ENCODE measurements at regions not wholly inside any gene's neighbourhood (a gene's known extent, or its start where the extent isn't known, plus 50 kb on each side); places are given as distances from the start of the nearest gene placed in this dataset.

GRCh38 chr13:80611310-80611709 lies 270.4 kb upstream of the SPRY2 start:
- Histone ChIP-seq H3K4me3 (no peak overlapping the region), H3K36me3 (ENCODE audit: insufficient read depth) (no peaks in the 10 kb centered on the region), H3K9me2 (ENCODE audit: insufficient read depth) (no peaks in the 10 kb centered on the region), H2AFZ (no peak overlapping the region), H3F3A (replicated peaks; ENCODE audit: low read depth) (no peaks in the 10 kb centered on the region), H3K27me3 (ENCODE audit: insufficient read depth) (no peaks in the 10 kb centered on the region), H3K4me2 (no peak overlapping the region), H3K79me2 (replicated peaks; ENCODE audit: insufficient read depth) (no peaks in the 10 kb centered on the region), H3K27ac (ENCODE audit: low read depth) (no peak overlapping the region), H3K4me1 (ENCODE audit: insufficient read depth) (no peaks in the 10 kb centered on the region), H4K20me1 (replicated peaks; ENCODE audit: insufficient read depth) (no peaks in the 10 kb centered on the region)
- Mint-ChIP-seq H3K4me1 (peaks cover 2% of the 10 kb centered on the region; the same call in 2 of the 3 replicates), H3K27ac (no peak overlapping the region), H3K36me3 (ENCODE audit: low read depth) (no peaks in the 10 kb centered on the region), H3K27me3 (ENCODE audit: insufficient read depth, low read depth, poor library complexity) (no peaks in the 10 kb centered on the region), H3K4me3 (no peak overlapping the region), H3K9me3 (no peaks in the 10 kb centered on the region)
- ATAC-seq (no peak), DNase-seq (ENCODE audit: low spot score) (no peak)
- TF ChIP-seq ETS1 (IDR thresholded peaks at IDR 0.05) (no peak), ZNF114 (CRISPR knock-in tag; IDR thresholded peaks at IDR 0.05) (no peak), REST (IDR thresholded peaks at IDR 0.05; ENCODE audit: unreplicated experiment) (no peak), EZH2 (IDR thresholded peaks at IDR 0.05; ENCODE audit: low read depth, unreplicated experiment) (no peak), CTCF (conservative IDR thresholded peaks at IDR 0.05; ENCODE audit: low read depth in 2 of 2) (no peak), ZNF331 (CRISPR knock-in tag; IDR thresholded peaks at IDR 0.05; ENCODE audit: low read depth) (no peak), NANOG (IDR thresholded peaks at IDR 0.05; ENCODE audit: borderline replicate concordance) (no peak), CREB1 (CRISPR knock-in tag; IDR thresholded peaks at IDR 0.05; ENCODE audit: low read depth) (no peak), EZH2phosphoT487 (IDR thresholded peaks at IDR 0.05; ENCODE audit: unreplicated experiment) (no peak), JUNB (IDR thresholded peaks at IDR 0.05; ENCODE audit: unreplicated experiment) (no peak), STAT1 (IDR thresholded peaks at IDR 0.05; ENCODE audit: unreplicated experiment) (no peak), ZNF462 (CRISPR knock-in tag; IDR thresholded peaks at IDR 0.05) (no peak), POLR2AphosphoS5 (IDR thresholded peaks at IDR 0.05; ENCODE audit: low read depth) (no peak)
